ENCODE measurements at regions not wholly inside any gene's neighbourhood (a gene's known extent, or its start where the extent isn't known, plus 50 kb on each side); places are given as distances from the start of the nearest gene placed in this dataset.
A peak's percentile ranks its signal among the peaks of the same experiment; 100 is the strongest.

GRCh38 chr4:11183356-11183740, 245.3 kb downstream of the HS3ST1 start:
- DNase-seq (ENCODE audit: low read depth): no peak

GRCh38 chr4:11182586-11183355, 245.9 kb downstream of the HS3ST1 start:
- DNase-seq (ENCODE audit: low read depth): peak; percentile 8

DNA sequence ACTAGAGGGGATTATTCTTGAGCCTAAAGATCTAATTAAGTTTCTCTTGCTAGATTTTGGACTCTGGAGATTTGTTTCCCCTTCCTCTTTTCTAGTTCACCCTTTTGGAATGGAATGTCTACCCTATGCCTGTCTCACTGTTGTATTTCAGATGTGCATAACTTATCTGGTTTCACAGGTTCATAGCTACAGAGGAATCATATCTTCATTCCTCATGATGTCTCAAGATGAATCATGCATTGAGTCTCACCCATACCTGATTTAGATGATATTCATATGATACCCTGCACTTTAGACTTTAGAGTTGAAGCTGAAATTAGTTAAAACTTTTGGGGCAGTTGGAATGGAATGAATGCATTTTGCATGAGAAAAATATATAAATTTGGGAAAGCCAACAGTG, 246.7 kb downstream of the HS3ST1 start:
- no peak for DNase-seq (ENCODE audit: low read depth)

- DNase-seq (ENCODE audit: low read depth): no peak
Measured at GRCh38 chr4:11179796-11180195, 248.9 kb downstream of the HS3ST1 start.

- DNase-seq (ENCODE audit: low read depth): no peak
Measured at GRCh38 chr4:11178433-11178832, 250.3 kb downstream of the HS3ST1 start.

DNA sequence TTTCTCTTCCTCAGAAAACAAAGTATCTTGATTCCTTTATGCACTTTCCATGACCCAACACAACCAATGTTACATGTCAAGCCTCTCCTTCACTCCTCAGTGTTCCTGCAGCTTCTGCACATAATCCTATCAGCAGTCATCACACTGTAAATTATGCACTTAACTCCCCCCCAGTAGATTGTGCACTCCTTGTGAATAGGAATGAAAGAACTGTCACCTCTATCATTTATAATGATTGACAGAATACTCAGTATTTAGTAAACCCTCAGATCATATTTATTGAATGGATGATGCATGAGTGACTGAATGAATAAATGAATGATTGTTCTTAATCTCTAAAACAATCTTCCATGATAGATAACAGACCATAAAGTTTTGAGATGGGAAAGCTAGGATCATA, 253.3 kb downstream of the HS3ST1 start:
- no peak for DNase-seq (ENCODE audit: low read depth)

DNA sequence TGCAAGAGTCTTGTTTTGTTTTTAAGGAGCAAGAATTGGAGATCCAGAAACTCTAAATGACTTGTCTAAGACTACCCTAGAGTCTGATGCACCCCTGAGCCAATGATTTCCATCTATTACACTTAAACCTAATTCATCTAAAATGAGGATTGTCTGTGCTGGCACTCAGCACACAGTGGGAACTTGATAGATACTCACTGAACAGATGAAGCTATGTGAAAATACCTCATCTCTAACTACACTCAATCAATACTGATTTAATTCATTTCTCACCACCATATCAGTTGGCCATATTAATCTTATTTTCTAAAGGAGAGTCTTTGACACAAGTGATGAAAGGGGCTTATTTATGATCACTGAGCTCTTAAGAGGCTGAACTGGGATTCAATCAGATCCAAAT, 262.1 kb downstream of the HS3ST1 start:
- DNase-seq (ENCODE audit: low read depth): no peak

GRCh38 chr4:11166034-11166433, 262.7 kb downstream of the HS3ST1 start:
- no peak for DNase-seq (ENCODE audit: low read depth)

GRCh38 chr4:11165052-11165451, 263.6 kb downstream of the HS3ST1 start:
- DNase-seq (ENCODE audit: low read depth): no peak

- no peak for DNase-seq (ENCODE audit: low read depth)
Measured at GRCh38 chr4:11160288-11160687, 268.4 kb downstream of the HS3ST1 start.

DNA sequence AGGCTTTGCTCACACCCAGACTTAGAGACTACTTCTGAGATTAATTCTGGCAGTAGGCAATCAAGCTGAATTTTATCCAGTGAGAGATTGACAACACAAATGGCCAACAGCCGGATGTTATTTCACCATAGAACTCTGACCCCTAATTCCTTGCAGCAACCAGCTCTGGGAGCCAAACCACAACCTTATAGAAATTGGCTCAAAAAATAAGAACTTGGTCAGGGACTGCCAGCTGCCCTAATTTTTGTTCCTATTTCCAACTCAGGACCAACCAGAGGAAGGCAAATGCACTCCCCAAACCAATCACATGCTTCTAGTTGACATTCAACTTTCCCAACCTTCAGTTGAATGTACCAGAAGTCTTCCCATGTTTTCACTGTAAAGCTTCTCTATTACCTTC, 269.7 kb downstream of the HS3ST1 start:
- no peak for DNase-seq (ENCODE audit: low read depth)

GRCh38 chr4:11155208-11155867, 273.4 kb downstream of the HS3ST1 start:
- DNase-seq (ENCODE audit: low read depth): no peak

DNA sequence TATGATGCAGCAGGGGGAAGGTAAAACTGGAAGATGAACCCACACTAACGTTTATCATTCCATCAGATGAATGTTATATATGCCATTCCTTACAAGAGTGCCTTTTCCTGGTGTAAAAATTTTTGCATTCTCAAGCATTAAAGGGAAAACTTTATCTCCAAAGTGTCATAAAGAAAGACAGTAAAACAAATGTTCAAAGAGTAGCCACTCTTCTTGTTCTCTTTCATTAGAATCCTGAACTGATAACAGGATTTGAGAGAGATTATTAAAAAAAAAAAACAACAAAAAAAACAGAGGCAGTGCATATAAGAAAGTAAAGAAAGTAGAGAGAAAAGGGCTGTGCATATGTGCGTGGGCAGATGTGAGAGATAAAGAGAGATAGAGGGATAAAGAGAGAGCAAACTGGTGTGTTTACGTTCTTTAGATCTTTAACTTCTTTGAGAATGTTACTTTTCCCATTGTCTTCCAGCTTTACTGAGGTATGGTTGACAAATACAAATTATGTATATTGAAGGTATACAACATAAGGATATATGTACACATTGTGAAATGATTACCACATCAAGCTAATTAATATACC, 275.4 kb downstream of the HS3ST1 start:
- DNase-seq (ENCODE audit: low read depth): no peak

GRCh38 chr4:11152684-11153083, 276.0 kb downstream of the HS3ST1 start:
- DNase-seq (ENCODE audit: low read depth): no peak

DNA sequence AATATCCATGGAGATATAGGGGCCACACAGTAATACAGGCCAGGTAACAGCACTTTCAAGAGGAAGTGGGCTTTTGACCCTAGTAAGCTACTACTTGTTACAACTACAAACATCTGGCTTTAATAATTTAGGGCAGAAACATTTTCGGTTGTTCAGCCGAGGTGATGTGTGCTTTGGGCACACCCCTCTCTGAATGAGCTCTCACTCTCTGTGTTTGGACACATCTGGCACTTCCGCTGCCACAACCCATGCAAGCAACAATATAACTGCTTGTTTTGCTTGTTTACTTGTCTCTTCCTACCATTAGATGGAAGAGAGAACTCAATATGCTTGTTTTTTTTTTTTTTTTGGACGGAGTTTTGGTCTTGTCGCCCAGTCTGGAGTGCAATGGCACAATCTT, 277.2 kb downstream of the HS3ST1 start:
- DNase-seq (ENCODE audit: low read depth): no peak

- DNase-seq (ENCODE audit: low read depth): no peak
Measured at GRCh38 chr4:11149612-11150259, 279.0 kb downstream of the HS3ST1 start.

- no peak for DNase-seq (ENCODE audit: low read depth)
Measured at GRCh38 chr4:11139871-11140270, 288.8 kb downstream of the HS3ST1 start.

GRCh38 chr4:11138964-11139363, 289.7 kb downstream of the HS3ST1 start:
- no peak for DNase-seq (ENCODE audit: low read depth)

DNA sequence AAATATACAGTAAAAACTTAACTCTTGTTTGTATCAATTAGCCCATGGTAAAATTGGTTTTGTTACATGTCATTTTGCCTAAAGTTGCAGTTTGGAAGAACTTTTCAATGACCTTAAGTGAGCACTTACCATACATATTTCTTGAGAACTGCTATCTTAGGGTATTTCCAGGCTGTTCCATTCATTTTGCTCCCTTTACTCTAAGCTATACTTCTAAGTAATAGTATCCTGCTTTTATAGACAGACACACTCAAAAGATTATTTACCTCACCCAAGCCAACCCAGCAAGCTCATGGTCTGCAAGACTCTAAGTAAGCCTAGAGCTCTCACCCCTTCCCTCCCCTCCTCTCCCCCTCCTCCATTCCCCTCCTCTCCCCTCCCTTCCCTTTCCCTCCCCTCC, 294.0 kb downstream of the HS3ST1 start:
- DNase-seq (ENCODE audit: low read depth): no peak

DNA sequence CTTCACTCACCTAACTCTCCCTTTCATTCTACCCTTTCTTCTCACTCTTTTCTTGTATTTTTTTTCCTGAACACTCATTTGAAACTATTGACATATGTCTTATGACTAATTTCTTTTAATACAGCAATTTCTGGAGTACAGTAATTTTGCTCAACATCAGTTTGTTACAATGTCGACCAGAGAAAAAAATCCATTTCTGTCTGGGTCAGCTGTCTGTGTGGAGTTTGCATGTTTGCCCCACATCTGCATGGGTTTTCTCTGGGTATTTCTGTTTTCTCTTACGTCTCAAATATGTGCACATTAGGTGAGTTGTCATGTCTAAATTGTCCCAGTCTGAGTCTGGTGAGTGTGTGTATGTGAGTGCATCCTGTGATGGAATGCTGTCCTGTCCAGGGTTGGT, 294.8 kb downstream of the HS3ST1 start:
- no peak for DNase-seq (ENCODE audit: low read depth)

DNA sequence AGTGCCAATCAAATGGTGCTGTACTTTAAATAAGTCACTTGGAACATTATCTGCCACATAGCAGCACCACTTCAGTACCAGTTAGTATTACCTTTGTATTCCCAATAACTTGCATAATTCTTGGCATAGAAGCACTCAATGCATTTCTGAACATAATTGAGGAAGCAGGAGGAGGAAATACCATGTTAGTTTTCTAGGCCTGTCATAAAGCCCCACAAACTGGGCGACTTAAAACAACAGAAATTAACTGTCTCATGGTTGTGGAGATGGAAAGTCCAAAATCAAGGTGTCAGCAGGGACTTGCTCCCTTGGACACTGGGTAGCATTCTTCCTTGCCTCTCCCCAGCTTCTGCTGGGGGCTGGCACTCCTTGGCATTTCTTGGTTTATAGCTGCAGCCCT, 296.2 kb downstream of the HS3ST1 start:
- DNase-seq (ENCODE audit: low read depth): no peak

- DNase-seq (ENCODE audit: low read depth): no peak
Measured at GRCh38 chr4:11131491-11131890, 297.2 kb downstream of the HS3ST1 start.
